Gastroesophageal sphincter (tissue), 4 donors: ENCODE measurements at regions not wholly inside any gene's neighbourhood (a gene's known extent, or its start where the extent isn't known, plus 50 kb on each side); places are given as distances from the start of the nearest gene placed in this dataset.

ENCODE experiments used
- ATAC-seq: fragments of 150-250 bp; one replicate; pipeline ENCODE4 v1.9.1; 2016; ENCODE audit warnings: mild to moderate bottlenecking, moderate library complexity
- H3K27ac ChIP-seq, 4 donors: fragments of 200-600 bp; sonication (generic) in 3 of 4; 1 replicate in 3 of 4; 2 replicates in 1 of 4; pipeline ENCODE4 v1.5.1; 2016 to 2019
- H3K27me3 ChIP-seq: fragments of 200-600 bp; sonication (generic); one replicate; pipeline ENCODE4 v1.5.1; 2019
- H3K36me3 ChIP-seq, 2 donors: fragments of 200-600 bp; sonication (generic); one replicate each; pipeline ENCODE4 v1.5.1; 2019; ENCODE audit warnings: control low read depth in 1 of 2
- H3K4me1 ChIP-seq, 3 donors: fragments of 200-600 bp; sonication (generic); 1 replicate in 2 of 3; 2 replicates in 1 of 3; pipeline ENCODE4 v1.5.1; 2016 to 2019; ENCODE audit warnings: control low read depth in 2 of 3
- H3K4me3 ChIP-seq, 2 donors: fragments of 200-600 bp; sonication (generic); one replicate each; pipeline ENCODE4 v1.5.1; 2019; ENCODE audit warnings: mild to moderate bottlenecking in 1 of 2, moderate library complexity in 1 of 2
- H3K9me3 ChIP-seq, 3 donors: fragments of 200-600 bp; sonication (generic); one replicate each; pipeline ENCODE4 v1.5.1; 2017 to 2019; ENCODE audit warnings: control low read depth in 2 of 3
- EP300 ChIP-seq: sonication (generic); formaldehyde crosslinking; IDR thresholded peaks from one replicate; pipeline ENCODE4 v1.6.1; 2017; ENCODE audit warnings: antibody characterized with exemption, mild to moderate bottlenecking
- POLR2A ChIP-seq, 2 donors: fragments of 450-650 bp; IDR thresholded peaks; one replicate each; pipeline ENCODE4 v1.6.1; 2017; ENCODE audit warnings: antibody characterized with exemption in 2 of 2, mild to moderate bottlenecking in 2 of 2, moderate library complexity in 1 of 2
- POLR2AphosphoS5 ChIP-seq: sonication (generic); formaldehyde crosslinking; IDR thresholded peaks from one replicate; pipeline ENCODE4 v1.6.1; 2017; ENCODE audit warnings: antibody characterized with exemption
- WGBS, 2 donors: methylation state at CpG; one replicate each; pipeline ENCODE4 v1.1.5; 2018; ENCODE audit warnings: low coverage in 1 of 2; 5-methylcytosine and 5-hydroxymethylcytosine counted together
- TF ChIP-seq, protein P1 (sequence below), 4 experiments: fragments of 200-600 bp in 2 of 4; fragments of 450-650 bp in 2 of 4; sonication (generic) in 1 of 4; IDR thresholded peaks; one replicate each; pipeline ENCODE4 v1.5.1; 2017 to 2019; ENCODE audit warnings: antibody characterized with exemption in 4 of 4, mild to moderate bottlenecking in 2 of 4, moderate library complexity in 2 of 4

DNA sequence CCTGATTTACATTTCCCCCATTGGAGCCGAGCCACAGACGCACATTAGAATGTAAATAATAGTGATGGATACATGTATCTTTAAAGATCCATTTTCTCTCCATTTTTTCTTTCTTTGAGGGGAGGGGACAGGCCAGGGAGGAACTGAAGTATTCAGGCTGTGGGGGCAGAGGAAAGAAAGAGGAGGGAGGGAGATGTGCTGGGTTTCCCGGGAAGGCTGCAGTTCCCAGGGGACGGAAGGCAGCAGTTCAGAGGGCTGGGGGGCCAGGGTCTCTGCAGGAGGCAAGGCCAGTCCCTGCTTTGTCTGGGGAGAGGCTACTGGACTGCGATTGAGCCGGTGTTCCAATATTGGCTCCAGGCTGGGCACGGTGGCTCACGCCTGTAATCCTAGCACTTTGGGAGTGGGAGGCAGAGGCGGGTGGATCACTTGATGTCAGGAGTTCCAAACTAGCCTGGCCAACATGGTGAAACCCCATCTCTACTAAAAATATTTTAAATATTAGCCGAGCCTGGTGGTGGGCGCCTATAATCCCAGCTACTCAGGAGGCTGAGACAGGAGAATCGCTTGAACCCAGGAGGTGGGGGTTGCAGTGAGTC lies 94.2 kb upstream of the LHX1 start:
- no peak overlapping the region for H3K27ac ChIP-seq
- TF ChIP-seq, protein P1, sequence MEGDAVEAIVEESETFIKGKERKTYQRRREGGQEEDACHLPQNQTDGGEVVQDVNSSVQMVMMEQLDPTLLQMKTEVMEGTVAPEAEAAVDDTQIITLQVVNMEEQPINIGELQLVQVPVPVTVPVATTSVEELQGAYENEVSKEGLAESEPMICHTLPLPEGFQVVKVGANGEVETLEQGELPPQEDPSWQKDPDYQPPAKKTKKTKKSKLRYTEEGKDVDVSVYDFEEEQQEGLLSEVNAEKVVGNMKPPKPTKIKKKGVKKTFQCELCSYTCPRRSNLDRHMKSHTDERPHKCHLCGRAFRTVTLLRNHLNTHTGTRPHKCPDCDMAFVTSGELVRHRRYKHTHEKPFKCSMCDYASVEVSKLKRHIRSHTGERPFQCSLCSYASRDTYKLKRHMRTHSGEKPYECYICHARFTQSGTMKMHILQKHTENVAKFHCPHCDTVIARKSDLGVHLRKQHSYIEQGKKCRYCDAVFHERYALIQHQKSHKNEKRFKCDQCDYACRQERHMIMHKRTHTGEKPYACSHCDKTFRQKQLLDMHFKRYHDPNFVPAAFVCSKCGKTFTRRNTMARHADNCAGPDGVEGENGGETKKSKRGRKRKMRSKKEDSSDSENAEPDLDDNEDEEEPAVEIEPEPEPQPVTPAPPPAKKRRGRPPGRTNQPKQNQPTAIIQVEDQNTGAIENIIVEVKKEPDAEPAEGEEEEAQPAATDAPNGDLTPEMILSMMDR (IDR thresholded peaks at IDR 0.05) = no peak
- TF ChIP-seq POLR2A (IDR thresholded peaks at IDR 0.05) (no peak), POLR2AphosphoS5 (no peak), EP300 (no peak)
- H3K9me3 ChIP-seq = peaks cover 0 to 8% (median 0%) of the 10 kb centered on the region in 3 donors
- no peak overlapping the region for H3K4me3 ChIP-seq
- no peaks in the 10 kb centered on the region for H3K36me3 ChIP-seq
- ATAC-seq = no peak
- peaks cover 78% of the 10 kb centered on the region for H3K27me3 ChIP-seq
- no peaks in the 10 kb centered on the region for H3K4me1 ChIP-seq
- whole genome bisulfite sequencing, 2 donors = 13 to 43% methylated on average over 5 to 8 of the region's 12 CpGs

GRCh38 chr17:36844013-36844412 lies 93.3 kb upstream of the LHX1 start:
- ATAC-seq = no peak
- Histone ChIP-seq H3K4me3 (no peak overlapping the region), H3K27me3 (peaks cover 86% of the 10 kb centered on the region), H3K9me3 (peaks cover 0 to 8% (median 0%) of the 10 kb centered on the region in 3 donors), H3K27ac (no peak overlapping the region), H3K4me1 (no peaks in the 10 kb centered on the region), H3K36me3 (no peaks in the 10 kb centered on the region)
- TF ChIP-seq POLR2A (IDR thresholded peaks at IDR 0.05) (no peak), POLR2AphosphoS5 (no peak), EP300 (no peak)
- TF ChIP-seq, protein P1 (IDR thresholded peaks at IDR 0.05) = no peak
- WGBS, 2 donors = 58 to 88% methylated on average over 2 of the region's 2 CpGs

- no peaks in the 10 kb centered on the region for H3K36me3 ChIP-seq
- peaks cover 86% of the 10 kb centered on the region for H3K27me3 ChIP-seq
- ATAC-seq = no peak
- peaks cover 0 to 8% (median 0%) of the 10 kb centered on the region in 3 donors for H3K9me3 ChIP-seq
- no peak overlapping the region for H3K4me3 ChIP-seq
- no peaks in the 10 kb centered on the region for H3K4me1 ChIP-seq
- TF ChIP-seq, protein P1 (IDR thresholded peaks at IDR 0.05) = no peak
- no peak for TF ChIP-seq EP300
- H3K27ac ChIP-seq = no peak overlapping the region
- 75 to 90% methylated on average over 2 of the region's 2 CpGs for WGBS, 2 donors
Measured at GRCh38 chr17:36844601-36845000, 92.7 kb upstream of the LHX1 start.

DNA sequence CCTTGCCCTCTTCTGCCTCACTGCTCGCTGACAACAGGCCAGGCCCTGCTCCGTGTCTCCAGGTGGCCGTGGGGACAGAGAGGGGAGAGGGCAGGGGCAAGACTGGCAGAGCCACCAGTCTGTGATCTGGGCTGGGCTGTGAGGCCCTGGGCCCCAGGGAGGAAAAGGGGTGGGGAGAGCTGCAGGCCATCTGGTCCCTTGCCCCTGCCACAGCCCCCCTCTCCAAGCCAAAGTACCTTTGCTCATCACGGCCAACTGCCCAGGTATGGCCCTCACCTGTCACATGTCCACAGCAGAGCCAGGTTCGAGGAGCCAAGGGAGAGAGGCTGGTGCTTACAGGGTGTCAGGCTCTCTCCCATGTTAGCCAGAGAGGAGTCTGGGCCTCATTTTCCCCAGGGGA lies 91.4 kb upstream of the LHX1 start:
- Histone ChIP-seq H3K4me1 (no peaks in the 10 kb centered on the region), H3K27ac (no peak overlapping the region), H3K9me3 (peaks cover 0 to 2% (median 0%) of the 10 kb centered on the region in 3 donors), H3K4me3 (no peak overlapping the region), H3K27me3 (peaks cover 83% of the 10 kb centered on the region), H3K36me3 (no peaks in the 10 kb centered on the region)
- no peak for ATAC-seq
- WGBS, 2 donors = no CpG with 5 or more reads among the region's 5 CpGs
- no peak for TF ChIP-seq POLR2A (IDR thresholded peaks at IDR 0.05)
- TF ChIP-seq EP300 = no peak

- 42 to 60% methylated on average over 2 to 3 of the region's 14 CpGs for WGBS, 2 donors
- no peaks in the 10 kb centered on the region for H3K9me3 ChIP-seq
- no peak overlapping the region for H3K4me3 ChIP-seq
- TF ChIP-seq, protein P1 (IDR thresholded peaks at IDR 0.05) = no peak
- TF ChIP-seq POLR2AphosphoS5 (no peak), EP300 (no peak), POLR2A (IDR thresholded peaks at IDR 0.05) (no peak)
- no peak for ATAC-seq
- H3K27me3 ChIP-seq = peaks cover 89% of the 10 kb centered on the region
- H3K4me1 ChIP-seq = no peaks in the 10 kb centered on the region
- H3K36me3 ChIP-seq = no peaks in the 10 kb centered on the region
- no peak overlapping the region for H3K27ac ChIP-seq
Measured at GRCh38 chr17:36846410-36847292, 90.6 kb upstream of the LHX1 start.
